ENCODE measurements at regions not wholly inside any gene's neighbourhood (a gene's known extent, or its start where the extent isn't known, plus 50 kb on each side); places are given as distances from the start of the nearest gene placed in this dataset.

GRCh38 chr5:58259685-58260152, 200.2 kb downstream of the PLK2 start:
- BruUV-seq (replicated peaks) = no TSS peak

GRCh38 chr5:58258984-58259684, 200.8 kb downstream of the PLK2 start:
- POLR2A ChIA-PET (ENCODE audit: unreplicated experiment) = interaction anchor here (0.7 kb wide), 1 partner anchor 76 kb away, joined by 5 read pairs; no protein-coding TSS in a partner anchor

More at GRCh38 chr5:58259685-58260152, 200.2 kb downstream of the PLK2 start:
- peaks cover 6% of the 10 kb centered on the region for H3F3A ChIP-seq (ENCODE audit: low read length, unreplicated experiment)
- POLR2A ChIA-PET (ENCODE audit: unreplicated experiment) = interaction anchor here (0.7 kb wide), 1 partner anchor 77 kb away, joined by 5 read pairs; no protein-coding TSS in a partner anchor
- no peaks in the 10 kb centered on the region for H3K27me3 ChIP-seq (ENCODE audit: low read length)
- peak overlapping the region; percentile 77 for H3K4me2 ChIP-seq (ENCODE audit: low read length)
- TF ChIP-seq EZH2phosphoT487 (IDR thresholded peaks at IDR 0.05; ENCODE audit: borderline replicate concordance, low read length) = no peak
- TF ChIP-seq EZH2 (IDR thresholded peaks at IDR 0.05; ENCODE audit: low read length, unreplicated experiment) = no peak
- TF ChIP-seq CTCF (conservative IDR thresholded peaks at IDR 0.05; ENCODE audit: low read depth, low read length) = no peak
- H3K9ac ChIP-seq (ENCODE audit: low read length) = peak overlapping the region; percentile 56
- no peaks in the 10 kb centered on the region for H4K20me1 ChIP-seq (ENCODE audit: low read length)
- ATAC-seq (peak; percentile 96), DNase-seq (peak; percentile 86)
- H3K9me3 ChIP-seq (ENCODE audit: low read length) = no peaks in the 10 kb centered on the region
- CTCF ChIA-PET = no interaction called here
- H2AFZ ChIP-seq (ENCODE audit: low read length) = peak overlapping the region; percentile 58; the same call in 1 of the 2 replicates
- H3K79me2 ChIP-seq (ENCODE audit: low read length) = no peaks in the 10 kb centered on the region
- no peaks in the 10 kb centered on the region for H3K36me3 ChIP-seq (ENCODE audit: low read depth, low read length)
- intact Hi-C loops (cut with micrococcal nuclease) = no loop called here
- H3K27ac ChIP-seq (ENCODE audit: low read length) = peak overlapping the region; percentile 89
- peak overlapping the region; percentile 44 for H3K4me3 ChIP-seq (ENCODE audit: low read length)
- no peaks in the 10 kb centered on the region for H3K9me2 ChIP-seq (replicated peaks; ENCODE audit: low read length)
- H3K4me1 ChIP-seq (ENCODE audit: insufficient read depth, low read length) = peaks cover 30% of the 10 kb centered on the region

More at GRCh38 chr5:58258984-58259684, 200.8 kb downstream of the PLK2 start:
- no peak for DNase-seq
- CTCF ChIA-PET = no interaction called here
- peak overlapping the region; percentile 44; the same call in 1 of the 2 replicates for H3K4me3 ChIP-seq (ENCODE audit: low read length)
- BruUV-seq (replicated peaks) = no TSS peak
- intact Hi-C loops (cut with micrococcal nuclease) = no loop called here
- H3K9ac ChIP-seq (ENCODE audit: low read length) = peak overlapping the region; percentile 54
- H3K36me3 ChIP-seq (ENCODE audit: low read depth, low read length) = no peaks in the 10 kb centered on the region
- H3K9me3 ChIP-seq (ENCODE audit: low read length) = no peaks in the 10 kb centered on the region
- peaks cover 30% of the 10 kb centered on the region for H3K4me1 ChIP-seq (ENCODE audit: insufficient read depth, low read length)
- H3K27ac ChIP-seq (ENCODE audit: low read length) = peak overlapping the region; percentile 89
- no peaks in the 10 kb centered on the region for H3K9me2 ChIP-seq (replicated peaks; ENCODE audit: low read length)
- ATAC-seq = peak; percentile 44
- H3K79me2 ChIP-seq (ENCODE audit: low read length) = no peaks in the 10 kb centered on the region
- no peak overlapping the region for H2AFZ ChIP-seq (ENCODE audit: low read length)
- no peaks in the 10 kb centered on the region for H3K27me3 ChIP-seq (ENCODE audit: low read length)
- TF ChIP-seq EZH2phosphoT487 (IDR thresholded peaks at IDR 0.05; ENCODE audit: borderline replicate concordance, low read length) (no peak), CTCF (conservative IDR thresholded peaks at IDR 0.05; ENCODE audit: low read depth, low read length) (no peak), EZH2 (IDR thresholded peaks at IDR 0.05; ENCODE audit: low read length, unreplicated experiment) (no peak)
- H3F3A ChIP-seq (ENCODE audit: low read length, unreplicated experiment) = peaks cover 6% of the 10 kb centered on the region
- peak overlapping the region; percentile 77 for H3K4me2 ChIP-seq (ENCODE audit: low read length)
- no peaks in the 10 kb centered on the region for H4K20me1 ChIP-seq (ENCODE audit: low read length)

Measured in PC-3 (cell line).